H9 (cell line): ENCODE measurements at regions not wholly inside any gene's neighbourhood (a gene's known extent, or its start where the extent isn't known, plus 50 kb on each side); places are given as distances from the start of the nearest gene placed in this dataset.

Source experiments
- DNase-seq: peaks from one replicate; pipeline ENCODE4 v3.0.0-alpha.2; 2017
- H2AFZ ChIP-seq: one replicate; pipeline ENCODE4 v1.6.1; 2013; ENCODE audit warnings: mild to moderate bottlenecking, low read length, control low read depth, moderate library complexity
- H2AK5ac ChIP-seq: 2 replicates; pipeline ENCODE4 v1.6.1; 2013; ENCODE audit warnings: low read length, control low read depth, mixed read lengths; ENCODE audit not compliant: insufficient read length
- H2BK120ac ChIP-seq: one replicate; pipeline ENCODE4 v1.6.1; 2013; ENCODE audit warnings: low read depth, mild to moderate bottlenecking, low read length, control low read depth, inconsistent platforms; ENCODE audit not compliant: poor library complexity, severe bottlenecking
- H2BK12ac ChIP-seq: 2 replicates; pipeline ENCODE4 v1.6.1; 2013; ENCODE audit warnings: low read length, control low read depth, mixed read lengths, low read depth; ENCODE audit not compliant: insufficient read length
- H2BK15ac ChIP-seq: 2 replicates; pipeline ENCODE4 v1.6.1; 2013; ENCODE audit warnings: low read depth, low read length, control low read depth
- H2BK20ac ChIP-seq: one replicate; pipeline ENCODE4 v1.6.1; 2013; ENCODE audit warnings: low read depth, mild to moderate bottlenecking, low read length, control low read depth, inconsistent platforms; ENCODE audit not compliant: poor library complexity, severe bottlenecking
- H2BK5ac ChIP-seq: 2 replicates; pipeline ENCODE4 v1.6.1; 2013; ENCODE audit warnings: low read length, control low read depth, mixed read lengths; ENCODE audit not compliant: insufficient read length
- H3K14ac ChIP-seq: 2 replicates; pipeline ENCODE4 v1.6.1; 2013; ENCODE audit warnings: low read length, control low read depth; ENCODE audit not compliant: insufficient read depth
- H3K18ac ChIP-seq: 2 replicates; pipeline ENCODE4 v1.6.1; 2013; ENCODE audit warnings: low read depth, mild to moderate bottlenecking, mixed read lengths, low read length, control low read depth; ENCODE audit not compliant: insufficient read length
- H3K23ac ChIP-seq: 2 replicates; pipeline ENCODE4 v1.6.1; 2013; ENCODE audit warnings: low read length, control low read depth, mixed read lengths, low read depth; ENCODE audit not compliant: insufficient read length
- H3K23me2 ChIP-seq: 2 replicates; pipeline ENCODE4 v1.6.1; 2013; ENCODE audit warnings: low read depth, mild to moderate bottlenecking, mixed read lengths, low read length, control low read depth; ENCODE audit not compliant: insufficient read length, poor library complexity, severe bottlenecking
- H3K27ac ChIP-seq: 2 replicates; pipeline ENCODE4 v1.5.1; 2013; ENCODE audit warnings: low read length, control low read depth, mixed read lengths, low read depth; ENCODE audit not compliant: insufficient read length
- H3K27me3 ChIP-seq: 2 replicates; pipeline ENCODE4 v1.6.1; 2013; ENCODE audit warnings: low read length, control low read depth, inconsistent platforms; ENCODE audit not compliant: insufficient read depth
- H3K4ac ChIP-seq: 2 replicates; pipeline ENCODE4 v1.6.1; 2013; ENCODE audit warnings: low read depth, mild to moderate bottlenecking, control low read depth, inconsistent platforms, low read length, moderate library complexity
- H3K4me1 ChIP-seq: 2 replicates; pipeline ENCODE4 v1.6.1; 2013; ENCODE audit warnings: low read length, control low read depth, inconsistent platforms; ENCODE audit not compliant: insufficient read depth
- H3K4me2 ChIP-seq: 2 replicates; pipeline ENCODE4 v1.6.1; 2013; ENCODE audit warnings: low read length, control low read depth, mixed read lengths; ENCODE audit not compliant: insufficient read length, insufficient read depth
- H3K56ac ChIP-seq: 2 replicates; pipeline ENCODE4 v1.6.1; 2013; ENCODE audit warnings: low read depth, mild to moderate bottlenecking, mixed read lengths, low read length, control low read depth; ENCODE audit not compliant: insufficient read length
- H3K79me1 ChIP-seq: 2 replicates; pipeline ENCODE4 v1.6.1; 2013; ENCODE audit warnings: low read depth, mild to moderate bottlenecking, moderate library complexity, low read length, control low read depth, inconsistent platforms; ENCODE audit not compliant: insufficient read depth, poor library complexity, severe bottlenecking
- H3K79me2 ChIP-seq: 2 replicates; pipeline ENCODE4 v1.6.1; 2013; ENCODE audit warnings: low read length, control low read depth, inconsistent platforms; ENCODE audit not compliant: insufficient read depth
- H3K9ac ChIP-seq: 2 replicates; pipeline ENCODE4 v1.6.1; 2013; ENCODE audit warnings: low read length, control low read depth, mixed read lengths; ENCODE audit not compliant: insufficient read length; ENCODE audit errors: extremely low read depth
- H3K9me3 ChIP-seq: one replicate; pipeline ENCODE4 v1.6.1; 2013; ENCODE audit warnings: low read depth, low read length, inconsistent platforms; ENCODE audit not compliant: control insufficient read depth
- H3T11ph ChIP-seq: one replicate; pipeline ENCODE4 v1.6.1; 2013; ENCODE audit warnings: mild to moderate bottlenecking, low read length, control low read depth, inconsistent platforms
- H4K20me1 ChIP-seq: one replicate; pipeline ENCODE4 v1.6.1; 2013; ENCODE audit not compliant: control insufficient read depth, insufficient read length, insufficient read depth
- H4K5ac ChIP-seq: 2 replicates; pipeline ENCODE4 v1.6.1; 2013; ENCODE audit warnings: low read depth, mild to moderate bottlenecking, mixed read lengths, low read length, control low read depth; ENCODE audit not compliant: insufficient read length
- H4K8ac ChIP-seq: replicated peaks from 2 replicates; pipeline ENCODE4 v1.6.1; 2013; ENCODE audit warnings: low read length, control low read depth, mixed read lengths, low read depth; ENCODE audit not compliant: insufficient read length
- H4K91ac ChIP-seq: 2 replicates; pipeline ENCODE4 v1.6.1; 2013; ENCODE audit warnings: low read depth, mild to moderate bottlenecking, moderate library complexity, mixed read lengths, low read length, control low read depth; ENCODE audit not compliant: insufficient read length
- H3K27ac Mint-ChIP-seq, 3 experiments: 2 replicates in 2 of 3; 3 replicates in 1 of 3; pipeline ENCODE4 v1.8.0; 2020 to 2021; ENCODE audit warnings: mixed read lengths in 3 of 3, mild to moderate bottlenecking in 1 of 3, moderate library complexity in 1 of 3
- H3K27me3 Mint-ChIP-seq: 2 replicates; pipeline ENCODE4 v1.8.0; 2021; ENCODE audit warnings: low read depth, mild to moderate bottlenecking, moderate library complexity, mixed read lengths
- H3K36me3 Mint-ChIP-seq, 3 experiments: 2 replicates in 2 of 3; 3 replicates in 1 of 3; pipeline ENCODE4 v1.8.0; 2020 to 2021; ENCODE audit warnings: low read depth in 3 of 3, mixed read lengths in 3 of 3; ENCODE audit not compliant: insufficient read depth in 1 of 3
- H3K4me1 Mint-ChIP-seq, 2 experiments: 2 replicates each; pipeline ENCODE4 v1.8.0; 2020; ENCODE audit warnings: mixed read lengths in 2 of 2
- H3K4me3 Mint-ChIP-seq, 2 experiments: 2 replicates in 1 of 2; 3 replicates in 1 of 2; pipeline ENCODE4 v1.8.0; 2020 to 2021; ENCODE audit warnings: mild to moderate bottlenecking in 2 of 2, mixed read lengths in 2 of 2, moderate library complexity in 1 of 2
- H3K9me3 Mint-ChIP-seq, 2 experiments: 2 replicates in 1 of 2; 3 replicates in 1 of 2; pipeline ENCODE4 v1.8.0; 2020; ENCODE audit warnings: mild to moderate bottlenecking in 2 of 2, mixed read lengths in 2 of 2, moderate library complexity in 1 of 2
- TF ChIP-seq, protein P1 (sequence below): fragments of 200-600 bp; sonication (generic); conservative IDR thresholded peaks from 3 replicates; pipeline ENCODE4 v1.8.0; 2021; ENCODE audit warnings: antibody characterized with exemption, mild to moderate bottlenecking

DNA sequence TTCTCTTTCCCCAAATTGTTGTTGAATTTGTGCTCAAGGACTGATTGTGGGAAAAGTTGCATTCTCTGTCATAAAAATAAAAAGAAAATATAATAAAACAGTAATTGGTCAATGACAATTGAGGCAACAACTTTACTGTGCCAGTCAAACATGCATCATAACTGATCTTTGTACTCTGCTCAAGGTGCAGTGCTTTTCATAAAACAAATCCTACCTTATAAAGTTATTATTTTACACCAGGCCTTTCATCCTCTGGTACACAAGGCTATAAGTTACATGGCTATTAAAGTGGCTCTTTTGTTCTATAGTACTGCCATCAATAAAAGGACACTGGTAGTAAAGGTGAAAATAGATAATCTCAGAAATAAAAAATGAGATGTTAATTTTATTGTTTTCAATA lies 761.9 kb downstream of the SATB2 start:
- H3K36me3 Mint-ChIP-seq = no peaks in the 10 kb centered on the region

More for the DNA sequence above, 761.9 kb downstream of the SATB2 start:
- H4K91ac ChIP-seq = no peak overlapping the region
- H2AFZ ChIP-seq = no peak overlapping the region
- no peaks in the 10 kb centered on the region for H4K20me1 ChIP-seq
- H3K9ac ChIP-seq = no peak overlapping the region
- Mint-ChIP-seq H3K4me1 (peaks cover 0 to 14% of the 10 kb centered on the region in 2 experiments; a peak in 2 of 4 replicates), H3K27ac (no peak overlapping the region), H3K4me3 (no peak overlapping the region), H3K27me3 (no peaks in the 10 kb centered on the region), H3K9me3 (no peaks in the 10 kb centered on the region)
- H3K4ac ChIP-seq = no peak overlapping the region
- no peaks in the 10 kb centered on the region for H3K4me1 ChIP-seq
- H3K23me2 ChIP-seq = no peaks in the 10 kb centered on the region
- H4K8ac ChIP-seq = no peak overlapping the region
- no peaks in the 10 kb centered on the region for H3K9me3 ChIP-seq
- no peak overlapping the region for H2BK12ac ChIP-seq
- TF ChIP-seq, protein P1, sequence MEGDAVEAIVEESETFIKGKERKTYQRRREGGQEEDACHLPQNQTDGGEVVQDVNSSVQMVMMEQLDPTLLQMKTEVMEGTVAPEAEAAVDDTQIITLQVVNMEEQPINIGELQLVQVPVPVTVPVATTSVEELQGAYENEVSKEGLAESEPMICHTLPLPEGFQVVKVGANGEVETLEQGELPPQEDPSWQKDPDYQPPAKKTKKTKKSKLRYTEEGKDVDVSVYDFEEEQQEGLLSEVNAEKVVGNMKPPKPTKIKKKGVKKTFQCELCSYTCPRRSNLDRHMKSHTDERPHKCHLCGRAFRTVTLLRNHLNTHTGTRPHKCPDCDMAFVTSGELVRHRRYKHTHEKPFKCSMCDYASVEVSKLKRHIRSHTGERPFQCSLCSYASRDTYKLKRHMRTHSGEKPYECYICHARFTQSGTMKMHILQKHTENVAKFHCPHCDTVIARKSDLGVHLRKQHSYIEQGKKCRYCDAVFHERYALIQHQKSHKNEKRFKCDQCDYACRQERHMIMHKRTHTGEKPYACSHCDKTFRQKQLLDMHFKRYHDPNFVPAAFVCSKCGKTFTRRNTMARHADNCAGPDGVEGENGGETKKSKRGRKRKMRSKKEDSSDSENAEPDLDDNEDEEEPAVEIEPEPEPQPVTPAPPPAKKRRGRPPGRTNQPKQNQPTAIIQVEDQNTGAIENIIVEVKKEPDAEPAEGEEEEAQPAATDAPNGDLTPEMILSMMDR = no peak
- no peak overlapping the region for H3K18ac ChIP-seq
- no peaks in the 10 kb centered on the region for H3K79me2 ChIP-seq
- H2BK20ac ChIP-seq = no peak overlapping the region
- DNase-seq = no peak
- no peaks in the 10 kb centered on the region for H3K27me3 ChIP-seq
- H2BK120ac ChIP-seq = no peak overlapping the region
- no peaks in the 10 kb centered on the region for H3K79me1 ChIP-seq
- no peak overlapping the region for H4K5ac ChIP-seq
- H3T11ph ChIP-seq = no peak overlapping the region
- H3K4me2 ChIP-seq = no peak overlapping the region
- no peak overlapping the region for H3K14ac ChIP-seq
- no peak overlapping the region for H2BK15ac ChIP-seq
- no peak overlapping the region for H3K27ac ChIP-seq
- no peak overlapping the region for H3K23ac ChIP-seq
- H2AK5ac ChIP-seq = no peak overlapping the region
- H2BK5ac ChIP-seq = no peak overlapping the region
- H3K56ac ChIP-seq = no peak overlapping the region
